ENCODE measurements at regions not wholly inside any gene's neighbourhood (a gene's known extent, or its start where the extent isn't known, plus 50 kb on each side); places are given as distances from the start of the nearest gene placed in this dataset.
"Not testable (repeated sequence)": the region's sequence is repeated elsewhere in the genome, so short reads cannot be mapped to it uniquely, and the experiment has no call there.

DNA sequence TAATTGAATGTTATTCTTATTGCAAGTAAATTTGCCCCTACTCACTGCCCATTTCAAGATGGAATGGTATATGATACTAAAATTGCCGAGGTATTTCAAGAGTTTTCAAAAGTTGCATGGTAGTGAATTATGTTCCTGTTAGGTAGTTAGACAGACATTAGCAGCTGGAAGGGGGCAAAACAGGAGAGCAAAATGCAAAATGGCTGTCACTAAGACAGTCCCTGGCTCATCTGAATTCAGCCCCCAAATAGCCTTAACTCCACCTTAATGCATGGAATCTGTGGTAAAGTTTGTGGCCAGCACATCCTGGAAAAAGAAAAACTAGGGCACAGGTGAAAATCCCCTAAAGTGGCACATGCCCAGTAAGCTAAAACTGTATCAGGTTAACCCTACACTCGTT lies 894.9 kb downstream of the NXPH1 start:
- no peak overlapping the region for H3K27ac Mint-ChIP-seq

DNA sequence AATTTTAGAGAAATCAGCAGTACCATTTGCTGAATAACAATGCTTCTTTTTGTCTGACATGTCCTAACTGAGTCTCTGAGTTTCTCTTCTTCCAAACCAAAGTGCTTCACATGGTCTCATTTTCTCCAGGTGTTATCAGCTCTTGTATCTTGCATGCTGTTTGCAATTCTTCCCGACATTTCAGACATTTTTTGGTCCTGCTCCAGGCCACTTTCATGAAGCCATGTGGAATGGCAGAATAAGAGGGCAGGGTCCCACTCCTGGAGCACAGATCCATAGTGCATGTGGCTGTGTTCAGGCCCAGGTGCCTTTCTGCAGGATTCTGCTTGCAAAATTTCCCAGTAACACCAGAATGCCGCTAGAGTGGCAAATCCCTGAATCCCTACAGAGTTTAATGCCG lies 916.2 kb downstream of the NXPH1 start:
- TF ChIP-seq, protein P1, sequence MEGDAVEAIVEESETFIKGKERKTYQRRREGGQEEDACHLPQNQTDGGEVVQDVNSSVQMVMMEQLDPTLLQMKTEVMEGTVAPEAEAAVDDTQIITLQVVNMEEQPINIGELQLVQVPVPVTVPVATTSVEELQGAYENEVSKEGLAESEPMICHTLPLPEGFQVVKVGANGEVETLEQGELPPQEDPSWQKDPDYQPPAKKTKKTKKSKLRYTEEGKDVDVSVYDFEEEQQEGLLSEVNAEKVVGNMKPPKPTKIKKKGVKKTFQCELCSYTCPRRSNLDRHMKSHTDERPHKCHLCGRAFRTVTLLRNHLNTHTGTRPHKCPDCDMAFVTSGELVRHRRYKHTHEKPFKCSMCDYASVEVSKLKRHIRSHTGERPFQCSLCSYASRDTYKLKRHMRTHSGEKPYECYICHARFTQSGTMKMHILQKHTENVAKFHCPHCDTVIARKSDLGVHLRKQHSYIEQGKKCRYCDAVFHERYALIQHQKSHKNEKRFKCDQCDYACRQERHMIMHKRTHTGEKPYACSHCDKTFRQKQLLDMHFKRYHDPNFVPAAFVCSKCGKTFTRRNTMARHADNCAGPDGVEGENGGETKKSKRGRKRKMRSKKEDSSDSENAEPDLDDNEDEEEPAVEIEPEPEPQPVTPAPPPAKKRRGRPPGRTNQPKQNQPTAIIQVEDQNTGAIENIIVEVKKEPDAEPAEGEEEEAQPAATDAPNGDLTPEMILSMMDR (IDR thresholded peaks at IDR 0.05; ENCODE audit: unreplicated experiment): no peak
- Mint-ChIP-seq H3K9me3 (ENCODE audit: low read depth) (no peaks in the 10 kb centered on the region), H3K4me3 (ENCODE audit: low read depth) (no peak overlapping the region), H3K27ac (no peak overlapping the region), H3K36me3 (ENCODE audit: insufficient read depth) (no peaks in the 10 kb centered on the region), H3K27me3 (no peaks in the 10 kb centered on the region), H3K4me1 (ENCODE audit: low read depth) (peaks cover 5% of the 10 kb centered on the region)
- DNase-seq (ENCODE audit: low spot score, unreplicated experiment): no peak

More for the DNA sequence above, 894.9 kb downstream of the NXPH1 start:
- no peaks in the 10 kb centered on the region for H3K36me3 Mint-ChIP-seq (ENCODE audit: insufficient read depth)
- H3K27me3 Mint-ChIP-seq: no peaks in the 10 kb centered on the region
- H3K4me1 Mint-ChIP-seq (ENCODE audit: low read depth): no peaks in the 10 kb centered on the region
- TF ChIP-seq, protein P1 (IDR thresholded peaks at IDR 0.05; ENCODE audit: unreplicated experiment): no peak
- H3K4me3 Mint-ChIP-seq (ENCODE audit: low read depth): no peak overlapping the region
- H3K9me3 Mint-ChIP-seq (ENCODE audit: low read depth): peaks cover 3% of the 10 kb centered on the region
- no peak for DNase-seq (ENCODE audit: low spot score, unreplicated experiment)

DNA sequence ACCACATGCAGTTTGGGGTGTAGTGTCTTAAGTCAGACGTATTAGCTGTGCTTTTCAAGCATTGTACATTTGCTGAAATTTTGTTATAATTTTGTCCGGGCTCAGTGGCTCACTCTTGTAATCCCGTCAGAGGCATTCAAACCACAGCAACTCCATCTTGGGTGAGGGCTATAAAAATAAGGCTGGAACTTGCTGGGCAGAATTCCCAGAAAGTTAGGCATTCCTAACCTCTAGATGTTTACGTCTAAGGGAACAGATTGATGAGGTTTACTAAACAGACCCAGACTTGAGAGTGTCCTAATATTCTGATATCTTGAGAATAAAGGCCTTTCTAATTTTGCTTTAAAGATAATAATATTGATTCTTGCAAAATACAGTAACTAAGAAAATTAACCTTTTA lies 957.8 kb downstream of the NXPH1 start:
- H3K9me3 Mint-ChIP-seq (ENCODE audit: low read depth): peaks cover 14% of the 10 kb centered on the region
- no peak for DNase-seq (ENCODE audit: low spot score, unreplicated experiment)
- H3K36me3 Mint-ChIP-seq (ENCODE audit: insufficient read depth): no peaks in the 10 kb centered on the region
- no peaks in the 10 kb centered on the region for H3K4me1 Mint-ChIP-seq (ENCODE audit: low read depth)
- H3K27ac Mint-ChIP-seq: no peak overlapping the region
- no peaks in the 10 kb centered on the region for H3K27me3 Mint-ChIP-seq
- TF ChIP-seq, protein P1 (IDR thresholded peaks at IDR 0.05; ENCODE audit: unreplicated experiment): no peak
- no peak overlapping the region for H3K4me3 Mint-ChIP-seq (ENCODE audit: low read depth)

DNA sequence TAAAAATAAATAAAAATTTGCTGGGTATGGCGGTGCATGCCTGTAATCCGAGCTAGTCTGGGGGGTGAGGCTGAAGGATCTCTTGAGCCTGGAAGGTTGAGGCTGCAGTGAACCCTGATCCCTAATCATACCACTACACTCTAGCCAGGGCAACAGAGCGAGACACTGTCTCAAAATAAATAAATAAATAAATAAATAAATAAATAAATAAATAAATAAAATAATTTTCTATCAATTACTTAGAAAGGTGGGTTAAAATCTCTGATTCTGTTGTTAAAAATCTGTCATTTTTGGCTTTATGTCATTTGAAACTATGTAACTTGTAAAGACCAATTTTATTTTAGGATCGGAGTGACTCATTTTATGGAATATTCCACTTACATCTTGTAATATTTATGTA lies 958.6 kb downstream of the NXPH1 start:
- Mint-ChIP-seq H3K4me3 (ENCODE audit: low read depth) (no peak overlapping the region), H3K27ac (no peak overlapping the region), H3K9me3 (ENCODE audit: low read depth) (peaks cover 7% of the 10 kb centered on the region), H3K27me3 (no peaks in the 10 kb centered on the region), H3K36me3 (ENCODE audit: insufficient read depth) (no peaks in the 10 kb centered on the region), H3K4me1 (ENCODE audit: low read depth) (no peaks in the 10 kb centered on the region)
- DNase-seq (ENCODE audit: low spot score, unreplicated experiment): no peak
- TF ChIP-seq, protein P1 (IDR thresholded peaks at IDR 0.05; ENCODE audit: unreplicated experiment): no peak

DNA sequence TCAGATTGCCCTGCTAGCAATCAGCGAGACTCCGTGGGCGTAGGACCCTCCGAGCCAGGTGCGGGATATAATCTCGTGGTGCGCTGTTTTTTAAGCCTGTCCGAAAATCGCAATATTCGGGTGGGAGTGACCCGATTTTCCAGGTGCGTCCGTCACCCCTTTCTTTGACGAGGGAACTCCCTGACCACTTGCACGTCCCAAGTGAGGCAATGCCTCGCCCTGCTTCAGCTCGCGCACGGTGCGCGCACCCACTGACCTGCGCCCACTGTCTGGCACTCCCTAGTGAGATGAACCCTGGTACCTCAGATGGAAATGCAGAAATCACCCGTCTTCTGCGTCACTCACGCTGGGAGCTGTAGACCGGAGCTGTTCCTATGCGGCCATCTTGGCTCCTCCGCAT lies 971.0 kb downstream of the NXPH1 start:
- H3K4me1 Mint-ChIP-seq (ENCODE audit: low read depth); H3K9me3 Mint-ChIP-seq (ENCODE audit: low read depth); H3K4me3 Mint-ChIP-seq (ENCODE audit: low read depth); DNase-seq (ENCODE audit: low spot score, unreplicated experiment); H3K27me3 Mint-ChIP-seq; H3K36me3 Mint-ChIP-seq (ENCODE audit: insufficient read depth); H3K27ac Mint-ChIP-seq: not testable (repeated sequence)

DNA sequence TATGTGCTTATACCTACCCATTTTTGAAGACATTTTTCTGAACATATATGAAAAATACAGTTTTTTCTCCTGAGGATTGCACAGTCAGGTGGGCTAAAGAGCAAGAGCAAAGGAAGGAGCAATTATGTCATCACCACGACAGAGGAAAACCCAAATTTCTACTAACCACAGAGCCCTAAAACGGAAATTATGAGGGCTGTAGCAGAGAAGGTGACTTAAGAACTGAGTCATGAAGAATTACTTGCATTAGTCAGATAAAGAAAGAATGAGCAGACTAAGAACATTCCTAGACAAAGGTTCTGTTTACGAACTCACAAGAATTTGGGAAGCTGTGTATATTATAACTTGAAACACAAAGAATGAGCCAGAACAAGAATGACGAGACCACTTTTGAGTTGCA lies 974.4 kb downstream of the NXPH1 start:
- TF ChIP-seq, protein P1 (IDR thresholded peaks at IDR 0.05; ENCODE audit: unreplicated experiment): no peak
- H3K36me3 Mint-ChIP-seq (ENCODE audit: insufficient read depth): no peaks in the 10 kb centered on the region
- no peak overlapping the region for H3K27ac Mint-ChIP-seq
- peaks cover 4% of the 10 kb centered on the region for H3K4me1 Mint-ChIP-seq (ENCODE audit: low read depth)
- H3K9me3 Mint-ChIP-seq (ENCODE audit: low read depth): no peaks in the 10 kb centered on the region
- DNase-seq (ENCODE audit: low spot score, unreplicated experiment): no peak
- H3K4me3 Mint-ChIP-seq (ENCODE audit: low read depth): no peak overlapping the region
- H3K27me3 Mint-ChIP-seq: no peaks in the 10 kb centered on the region
